HG03139 (cell line): ENCODE measurements at regions not wholly inside any gene's neighbourhood (a gene's known extent, or its start where the extent isn't known, plus 50 kb on each side); places are given as distances from the start of the nearest gene placed in this dataset.
"Not testable (repeated sequence)": the region's sequence is repeated elsewhere in the genome, so short reads cannot be mapped to it uniquely, and the experiment has no call there.

Source experiments
- ATAC-seq: cut with Tn5 transposase; IDR thresholded peaks from one replicate; pipeline ENCODE4 v1.9.1; 2021; ENCODE audit not compliant: unreplicated experiment

- ATAC-seq: no peak
Observed at GRCh38 chrX:114028907-114029662, 554.8 kb upstream of the HTR2C start.

GRCh38 chrX:114017086-114017485, 566.8 kb upstream of the HTR2C start:
- no peak for ATAC-seq

GRCh38 chrX:114015966-114016365, 567.9 kb upstream of the HTR2C start:
- ATAC-seq: no peak

GRCh38 chrX:114006664-114007063, 577.2 kb upstream of the HTR2C start:
- ATAC-seq: no peak

- ATAC-seq: no peak
Observed at GRCh38 chrX:113996781-113997180, 587.1 kb upstream of the HTR2C start.

- ATAC-seq: not testable (repeated sequence)
Observed at GRCh38 chrX:113991720-113992119, 592.2 kb upstream of the HTR2C start.

GRCh38 chrX:113990669-113991068, 593.2 kb upstream of the HTR2C start:
- ATAC-seq: not testable (repeated sequence)

GRCh38 chrX:113988315-113988935, 595.5 kb upstream of the HTR2C start:
- ATAC-seq: not testable (repeated sequence)

GRCh38 chrX:113986427-113986826, 597.5 kb upstream of the HTR2C start:
- ATAC-seq: no peak

- no peak for ATAC-seq
Observed at GRCh38 chrX:113982766-113983165, 601.1 kb upstream of the HTR2C start.

- ATAC-seq: no peak
Observed at GRCh38 chrX:113980953-113981352, 602.9 kb upstream of the HTR2C start.

GRCh38 chrX:113977887-113978286, 606.0 kb upstream of the HTR2C start:
- ATAC-seq: no peak

- no peak for ATAC-seq
Observed at GRCh38 chrX:113975441-113975840, 608.4 kb upstream of the HTR2C start.

GRCh38 chrX:113974881-113975280, 609.0 kb upstream of the HTR2C start:
- ATAC-seq: no peak

GRCh38 chrX:113973706-113974105, 610.2 kb upstream of the HTR2C start:
- no peak for ATAC-seq

- no peak for ATAC-seq
Observed at GRCh38 chrX:113966791-113967190, 617.1 kb upstream of the HTR2C start.

GRCh38 chrX:113962343-113962742, 621.5 kb upstream of the HTR2C start:
- ATAC-seq: no peak

- no peak for ATAC-seq
Observed at GRCh38 chrX:113959912-113960626, 623.8 kb upstream of the HTR2C start.

GRCh38 chrX:113956936-113957335, 627.0 kb upstream of the HTR2C start:
- ATAC-seq: no peak

GRCh38 chrX:113954297-113954696, 629.6 kb upstream of the HTR2C start:
- no peak for ATAC-seq

- no peak for ATAC-seq
Observed at GRCh38 chrX:113950081-113950678, 633.7 kb upstream of the HTR2C start.

GRCh38 chrX:113947548-113947947, 636.3 kb upstream of the HTR2C start:
- ATAC-seq: no peak
